B cell (primary cell): ENCODE measurements at regions not wholly inside any gene's neighbourhood (a gene's known extent, or its start where the extent isn't known, plus 50 kb on each side); places are given as distances from the start of the nearest gene placed in this dataset.

Experiments
- ATAC-seq: fragments of 200-7000 bp; cut with Tn5 transposase; one replicate; pipeline ENCODE4 v1.10.0; 2021; ENCODE audit warnings: low read depth, mild to moderate bottlenecking, moderate number of reproducible peaks, moderate library complexity
- CTCF ChIA-PET: fragments of 350-600 bp; sonication (Branson Sonifier 250); formaldehyde crosslinking; loops from one replicate; lab custom pipeline; 2021; ENCODE audit warnings: antibody characterized with exemption, inconsistent platforms; lab: Charles Lee
- POLR2A ChIA-PET: fragments of 350-600 bp; sonication (Branson Sonifier 250); formaldehyde crosslinking; loops from one replicate; lab custom pipeline; 2021; ENCODE audit warnings: antibody characterized with exemption; lab: Charles Lee
- DNase-seq: peaks from one replicate; pipeline ENCODE4 v3.0.0; 2013
- H2AFZ ChIP-seq: 2 replicates; pipeline ENCODE4 v1.6.1; 2012; ENCODE audit warnings: mild to moderate bottlenecking, low read depth, low read length; ENCODE audit not compliant: insufficient read depth, poor library complexity, severe bottlenecking
- H3K27ac ChIP-seq, 2 donors: 1 replicate in 1 of 2; 2 replicates in 1 of 2; pipeline ENCODE4 v1.5.1; 2012 to 2013; ENCODE audit warnings: low read length in 2 of 2, mild to moderate bottlenecking in 2 of 2, moderate library complexity in 1 of 2
- H3K27me3 ChIP-seq, 4 experiments: fragments of 200-600 bp in 1 of 4; sonication (generic) in 1 of 4; replicated peaks in 1 of 4; 1 replicate in 2 of 4; 2 replicates in 2 of 4; pipeline versions ENCODE4 v1.6.1 to v1.7.0; 2013 to 2016; ENCODE audit warnings: low read length in 3 of 4, mild to moderate bottlenecking in 2 of 4, mixed read lengths in 1 of 4, moderate library complexity in 1 of 4; ENCODE audit not compliant: insufficient read depth in 4 of 4, control insufficient read depth in 3 of 4; ENCODE audit errors: control extremely low read depth in 1 of 4
- H3K36me3 ChIP-seq, 2 experiments: replicated peaks in 1 of 2; 1 replicate in 1 of 2; 2 replicates in 1 of 2; pipeline versions ENCODE4 v1.6.1 to v1.7.1; 2013; ENCODE audit warnings: low read length in 1 of 2; ENCODE audit not compliant: insufficient read depth in 2 of 2, control insufficient read depth in 1 of 2; ENCODE audit errors: control extremely low read depth in 1 of 2, extremely low read depth in 1 of 2
- H3K4me1 ChIP-seq, 2 donors: fragments of 200-600 bp in 1 of 2; sonication (generic) in 1 of 2; 1 replicate in 1 of 2; 2 replicates in 1 of 2; pipeline versions ENCODE4 v1.5.1 to v1.6.1; 2013 to 2017; ENCODE audit warnings: low read length in 2 of 2; ENCODE audit not compliant: control insufficient read depth in 2 of 2, insufficient read depth in 2 of 2
- H3K4me2 ChIP-seq: replicated peaks from 2 replicates; pipeline ENCODE3; 2012; ENCODE audit warnings: mild to moderate bottlenecking, low read depth, low read length; ENCODE audit not compliant: poor library complexity, severe bottlenecking
- H3K4me3 ChIP-seq, 5 experiments: fragments of 200-600 bp in 1 of 5; sonication (generic) in 1 of 5; 1 replicate in 3 of 5; 2 replicates in 2 of 5; pipeline versions ENCODE4 v1.5.1 to v1.7.0; 2011 to 2016; ENCODE audit warnings: low read length in 4 of 5, mild to moderate bottlenecking in 4 of 5, low read depth in 2 of 5, control low read depth in 1 of 5, moderate library complexity in 1 of 5; ENCODE audit not compliant: insufficient read depth in 1 of 5; ENCODE audit errors: control extremely low read depth in 1 of 5, extremely low read depth in 1 of 5
- H3K79me2 ChIP-seq: fragments of 200-600 bp; sonication (generic); one replicate; pipeline ENCODE4 v1.6.0; 2016; ENCODE audit warnings: low read length; ENCODE audit not compliant: control insufficient read depth, insufficient read depth
- H3K9ac ChIP-seq: fragments of 200-600 bp; sonication (generic); 2 replicates; pipeline ENCODE4 v1.6.1; 2017; ENCODE audit warnings: mild to moderate bottlenecking, low read length, moderate library complexity
- H3K9me3 ChIP-seq, 3 donors: one replicate each; pipeline versions ENCODE4 v1.6.1 to v1.7.1; 2013; ENCODE audit warnings: low read length in 2 of 3; ENCODE audit not compliant: control insufficient read depth in 2 of 3, insufficient read depth in 1 of 3; ENCODE audit errors: control extremely low read depth in 1 of 3
- H4K20me1 ChIP-seq: 2 replicates; pipeline ENCODE4 v1.6.0; 2012; ENCODE audit warnings: mild to moderate bottlenecking, low read length; ENCODE audit not compliant: insufficient read depth, control insufficient read depth, poor library complexity, severe bottlenecking
- H3K27ac Mint-ChIP-seq: one replicate; pipeline ENCODE4 v1.8.0; 2021; ENCODE audit warnings: mixed read lengths
- H3K27me3 Mint-ChIP-seq: one replicate; pipeline ENCODE4 v1.8.0; 2021; ENCODE audit warnings: mixed read lengths
- H3K4me1 Mint-ChIP-seq: one replicate; pipeline ENCODE4 v1.8.0; 2021; ENCODE audit warnings: mixed read lengths
- H3K4me3 Mint-ChIP-seq: one replicate; pipeline ENCODE4 v1.8.0; 2021; ENCODE audit warnings: mixed read lengths
- H3K9me3 Mint-ChIP-seq: one replicate; pipeline ENCODE4 v1.8.0; 2022; ENCODE audit warnings: mixed read lengths; ENCODE audit not compliant: insufficient read depth
- EZH2 ChIP-seq: IDR thresholded peaks from 2 replicates; pipeline ENCODE4 v1.6.1; 2012; ENCODE audit warnings: borderline replicate concordance, low read depth, mild to moderate bottlenecking, moderate library complexity, low read length; ENCODE audit not compliant: insufficient read depth, poor library complexity, severe bottlenecking
- WGBS: methylation state at CpG from one replicate; pipeline ENCODE4 v1.1.5; 2013; ENCODE audit warnings: missing lambda C conversion rate; ENCODE audit not compliant: insufficient coverage; 5-methylcytosine and 5-hydroxymethylcytosine counted together
- intact Hi-C: fragments of 100-400 bp; cut with micrococcal nuclease; formaldehyde crosslinking; loops from one replicate; pipeline ENCODE4 v1.10.0; 2022
- TF ChIP-seq, protein P1 (sequence below): fragments of 200-600 bp; IDR thresholded peaks from one replicate; pipeline ENCODE4 v1.8.0; 2022; ENCODE audit warnings: antibody characterized with exemption, mild to moderate bottlenecking

DNA sequence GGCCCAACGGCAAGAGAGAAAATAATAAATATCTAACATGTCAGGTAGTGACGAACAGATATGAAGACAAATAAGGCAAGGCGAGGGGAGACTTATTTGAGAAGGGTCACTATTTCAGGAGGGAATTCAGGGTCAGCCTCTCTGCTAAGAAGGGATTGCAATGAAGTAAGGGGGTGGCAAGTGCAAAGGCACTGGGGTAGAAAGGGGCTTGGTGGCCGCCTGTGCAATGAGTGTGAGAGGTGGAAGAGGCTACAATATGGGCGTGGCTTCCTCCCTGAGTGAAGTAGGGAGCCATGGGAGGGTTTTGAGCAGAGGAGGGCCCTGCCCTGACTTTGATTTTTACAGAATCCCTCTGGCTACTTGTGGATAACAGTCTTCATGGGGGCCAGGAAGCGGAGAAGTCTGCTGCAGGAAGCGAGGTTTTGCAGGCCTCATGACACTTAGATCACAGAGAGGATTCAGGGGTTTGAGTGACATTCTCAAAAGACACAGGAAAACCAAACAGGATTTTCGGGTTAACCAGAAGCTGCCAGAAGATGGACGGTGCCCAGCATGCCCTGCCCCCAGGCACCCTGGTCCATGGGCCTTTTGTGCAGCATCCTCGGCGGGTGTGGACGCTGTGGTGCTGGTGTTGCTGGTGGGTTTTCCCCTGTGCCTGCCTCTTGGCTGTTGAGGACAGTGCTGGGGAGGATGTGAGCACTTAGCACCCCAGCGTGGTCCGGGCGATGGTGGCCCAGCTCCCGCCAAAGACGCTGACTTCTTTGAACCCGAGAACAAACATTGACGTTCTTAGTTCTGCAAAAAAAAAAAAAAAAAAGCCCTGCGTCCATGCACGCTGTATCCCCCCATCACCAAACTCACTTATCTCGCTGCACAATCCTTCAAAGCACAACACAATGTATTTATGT is 124.2 kb upstream of the PTPN1 start:
- TF ChIP-seq, protein P1, sequence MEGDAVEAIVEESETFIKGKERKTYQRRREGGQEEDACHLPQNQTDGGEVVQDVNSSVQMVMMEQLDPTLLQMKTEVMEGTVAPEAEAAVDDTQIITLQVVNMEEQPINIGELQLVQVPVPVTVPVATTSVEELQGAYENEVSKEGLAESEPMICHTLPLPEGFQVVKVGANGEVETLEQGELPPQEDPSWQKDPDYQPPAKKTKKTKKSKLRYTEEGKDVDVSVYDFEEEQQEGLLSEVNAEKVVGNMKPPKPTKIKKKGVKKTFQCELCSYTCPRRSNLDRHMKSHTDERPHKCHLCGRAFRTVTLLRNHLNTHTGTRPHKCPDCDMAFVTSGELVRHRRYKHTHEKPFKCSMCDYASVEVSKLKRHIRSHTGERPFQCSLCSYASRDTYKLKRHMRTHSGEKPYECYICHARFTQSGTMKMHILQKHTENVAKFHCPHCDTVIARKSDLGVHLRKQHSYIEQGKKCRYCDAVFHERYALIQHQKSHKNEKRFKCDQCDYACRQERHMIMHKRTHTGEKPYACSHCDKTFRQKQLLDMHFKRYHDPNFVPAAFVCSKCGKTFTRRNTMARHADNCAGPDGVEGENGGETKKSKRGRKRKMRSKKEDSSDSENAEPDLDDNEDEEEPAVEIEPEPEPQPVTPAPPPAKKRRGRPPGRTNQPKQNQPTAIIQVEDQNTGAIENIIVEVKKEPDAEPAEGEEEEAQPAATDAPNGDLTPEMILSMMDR = no peak
- no peak for TF ChIP-seq EZH2
- 17% methylated on average over 16 of the region's 22 CpGs for WGBS
- no peak overlapping the region for H2AFZ ChIP-seq
- H3K4me1 Mint-ChIP-seq = peaks cover 21% of the 10 kb centered on the region
- no peak overlapping the region for H3K9ac ChIP-seq
- H3K27ac Mint-ChIP-seq = no peak overlapping the region
- peaks cover 6 to 19% of the 10 kb centered on the region in 2 donors for H3K4me1 ChIP-seq
- no peak overlapping the region for H3K4me3 Mint-ChIP-seq
- ATAC-seq = no peak
- ChIA-PET CTCF (no interaction called here), POLR2A (no interaction called here)
- H3K27me3 Mint-ChIP-seq = peaks cover 40% of the 10 kb centered on the region
- no peaks in the 10 kb centered on the region for H4K20me1 ChIP-seq
- H3K4me3 ChIP-seq = no peak overlapping the region
- intact Hi-C loops = no loop called here
- no peaks in the 10 kb centered on the region for H3K9me3 ChIP-seq
- no peak overlapping the region for H3K27ac ChIP-seq
- H3K9me3 Mint-ChIP-seq = no peaks in the 10 kb centered on the region
- peaks cover 0 to 45% (median 8%) of the 10 kb centered on the region in 4 experiments for H3K27me3 ChIP-seq
- no peak overlapping the region for H3K4me2 ChIP-seq
- no peaks in the 10 kb centered on the region for H3K79me2 ChIP-seq
- DNase-seq = no peak
- H3K36me3 ChIP-seq = no peaks in the 10 kb centered on the region

DNA sequence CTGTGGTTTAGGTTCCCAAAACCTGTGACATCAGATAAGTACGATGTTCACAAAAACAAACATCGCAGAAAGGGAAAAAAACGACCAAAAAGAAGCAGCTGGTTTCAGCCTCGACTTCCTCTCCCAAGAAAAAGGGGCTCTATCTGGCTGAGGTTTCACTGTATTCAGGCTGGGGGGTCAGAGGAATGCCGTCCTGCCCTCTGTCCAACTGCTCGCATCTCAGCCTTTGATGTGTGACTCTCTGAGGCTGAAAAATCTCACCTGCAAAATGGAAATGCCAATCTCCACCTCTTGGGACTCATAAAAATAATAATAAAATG is 123.6 kb upstream of the PTPN1 start:
- Mint-ChIP-seq H3K27me3 (peaks cover 40% of the 10 kb centered on the region), H3K9me3 (no peaks in the 10 kb centered on the region), H3K4me1 (peaks cover 16% of the 10 kb centered on the region), H3K4me3 (no peak overlapping the region), H3K27ac (no peak overlapping the region)
- Histone ChIP-seq H4K20me1 (no peaks in the 10 kb centered on the region), H3K79me2 (no peaks in the 10 kb centered on the region), H3K27ac (no peak overlapping the region), H3K4me2 (no peak overlapping the region), H3K9ac (no peak overlapping the region), H2AFZ (no peak overlapping the region), H3K36me3 (no peaks in the 10 kb centered on the region), H3K4me3 (no peak overlapping the region), H3K9me3 (no peaks in the 10 kb centered on the region), H3K27me3 (peaks cover 0 to 45% (median 8%) of the 10 kb centered on the region in 4 experiments), H3K4me1 (peaks cover 6 to 18% of the 10 kb centered on the region in 2 donors)
- no CpG with 5 or more reads among the region's 6 CpGs for WGBS
- ChIA-PET CTCF (no interaction called here), POLR2A (no interaction called here)
- DNase-seq (no peak), ATAC-seq (no peak)
- TF ChIP-seq, protein P1 = no peak
- intact Hi-C loops = no loop called here
